Right lung (tissue), 2 donors: ENCODE measurements at regions not wholly inside any gene's neighbourhood (a gene's known extent, or its start where the extent isn't known, plus 50 kb on each side); places are given as distances from the start of the nearest gene placed in this dataset.

Experiments used
- DNase-seq, 2 donors: peaks; one replicate each; pipeline ENCODE4 v3.0.0-alpha.2; 2013

DNA sequence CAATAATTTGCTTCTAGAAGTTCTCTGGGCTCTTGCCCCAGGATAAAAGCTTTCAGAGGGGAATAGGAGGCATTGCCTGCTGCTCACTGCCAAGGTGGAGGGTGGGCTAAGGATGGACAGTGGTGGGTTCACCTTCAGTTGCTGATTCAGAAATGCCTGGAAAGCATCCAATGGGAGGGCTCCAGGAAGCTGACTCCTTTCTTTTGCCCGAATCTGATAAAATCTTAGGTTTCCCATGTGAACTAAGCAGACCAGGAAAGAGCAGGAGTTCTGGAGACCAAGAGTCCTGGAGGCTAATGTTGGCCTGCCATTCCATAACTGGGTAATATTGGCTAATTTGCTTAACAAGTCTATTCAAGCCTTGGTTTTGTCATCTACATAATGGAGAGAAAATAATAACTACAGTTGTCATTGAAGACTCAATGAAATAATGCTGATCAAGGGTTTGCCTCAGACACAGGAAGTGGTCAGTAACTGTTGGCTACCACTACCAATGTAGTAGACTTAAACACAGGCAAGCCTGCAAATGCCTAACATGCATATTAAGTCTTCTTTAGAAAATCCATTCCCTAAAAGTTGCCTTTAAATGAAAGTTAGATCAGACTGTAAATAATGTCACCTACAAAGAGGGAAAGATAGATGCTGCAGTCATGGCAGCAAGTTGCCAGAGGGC, 528.4 kb upstream of the NBEA start:
- DNase-seq = no peak

DNA sequence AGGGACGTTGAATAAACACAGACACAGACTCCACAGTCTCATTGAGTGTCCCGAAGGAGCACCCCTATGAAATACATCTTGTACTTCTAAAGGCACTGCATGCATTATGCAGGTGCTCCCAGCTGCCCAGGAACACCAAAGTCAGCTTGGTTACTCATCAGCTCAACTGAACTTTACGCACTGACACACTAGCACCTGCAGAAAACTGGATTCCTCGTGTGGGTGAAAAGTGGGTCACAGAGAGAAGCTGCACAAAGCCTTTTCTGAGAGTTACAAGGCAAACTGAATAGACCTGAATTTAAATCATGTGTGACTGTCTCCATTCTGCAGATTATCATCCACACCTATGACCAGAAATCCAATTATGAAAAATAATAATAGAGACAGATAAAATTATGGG, 527.5 kb upstream of the NBEA start:
- no peak for DNase-seq

DNA sequence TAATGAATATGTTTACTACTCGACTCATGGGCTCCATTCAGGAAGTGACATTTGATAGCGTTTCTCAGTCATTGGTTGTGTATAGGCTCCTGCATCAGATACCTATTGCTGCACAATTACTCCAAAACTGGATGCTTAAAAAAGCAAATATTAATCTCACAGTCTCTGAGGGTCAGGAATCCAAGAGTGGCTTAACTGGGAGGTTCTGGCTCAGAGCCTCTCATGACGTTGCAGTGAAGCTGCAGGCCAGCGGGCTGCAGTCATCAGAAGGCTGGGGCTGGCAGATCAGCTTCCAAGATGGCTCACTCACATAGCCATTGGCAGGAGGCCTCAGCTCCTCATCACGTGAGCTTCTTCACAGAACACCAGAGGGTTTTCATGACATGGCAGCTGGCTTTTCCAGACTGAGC, 525.1 kb upstream of the NBEA start:
- peak; percentile 20 to 32 for DNase-seq

DNA sequence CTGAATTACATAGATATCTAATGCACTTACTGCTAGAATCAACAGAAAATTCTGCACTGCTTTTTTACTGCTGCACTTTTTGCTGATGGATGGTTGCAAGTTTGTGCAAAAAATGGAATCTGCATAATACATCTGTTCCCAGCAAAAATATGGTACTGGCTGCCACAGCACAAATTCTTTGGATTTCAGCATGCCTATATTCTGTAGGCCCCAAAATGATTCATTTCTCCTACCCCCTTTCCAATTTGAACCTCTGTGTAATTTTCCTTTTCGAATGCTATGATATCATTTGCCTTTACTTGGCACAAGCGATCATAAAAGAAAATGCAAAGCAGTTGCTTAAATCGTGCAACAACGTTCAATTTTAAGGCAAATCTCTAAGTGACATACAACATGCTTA, 524.2 kb upstream of the NBEA start:
- DNase-seq = no peak

DNA sequence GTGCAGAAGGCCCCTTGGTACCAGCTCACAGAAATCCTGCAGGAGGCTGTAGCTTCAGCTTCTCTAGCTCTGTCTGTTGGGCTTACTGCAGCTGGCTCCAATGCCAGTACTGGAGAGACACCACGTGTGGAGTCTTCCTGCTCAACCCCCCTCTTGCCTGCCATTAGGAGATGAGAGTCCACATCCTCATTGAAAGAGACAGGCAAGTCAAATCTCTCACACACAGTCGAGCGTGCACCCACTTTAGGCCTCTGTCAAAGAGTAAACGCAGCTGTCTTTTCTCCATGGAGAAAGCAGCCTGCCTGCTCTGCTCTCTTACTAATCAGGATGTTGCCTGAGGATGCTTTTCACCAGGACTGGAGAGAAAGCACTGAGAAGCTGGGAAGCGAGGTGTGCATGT, 523.0 kb upstream of the NBEA start:
- DNase-seq = peak; percentile 69 to 74

DNA sequence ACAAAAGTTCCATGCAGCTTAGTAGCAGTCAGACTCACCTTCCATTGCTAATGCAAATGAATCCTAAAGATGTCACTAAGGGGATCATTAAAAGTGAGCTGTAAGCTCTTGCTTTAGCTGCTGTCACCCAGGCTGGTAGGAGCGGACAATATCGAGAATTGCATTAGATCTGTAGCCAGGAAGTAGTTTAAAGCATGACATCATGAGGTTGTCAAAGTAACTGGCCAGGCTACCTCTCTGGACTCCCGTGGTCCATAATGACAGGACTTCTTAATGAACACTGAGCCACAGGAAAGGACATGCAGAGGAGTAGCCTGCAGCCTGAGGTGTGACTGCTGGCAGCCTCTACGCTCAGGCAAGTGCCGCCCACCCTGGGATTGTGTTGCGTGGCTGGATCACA, 522.3 kb upstream of the NBEA start:
- no peak for DNase-seq

DNA sequence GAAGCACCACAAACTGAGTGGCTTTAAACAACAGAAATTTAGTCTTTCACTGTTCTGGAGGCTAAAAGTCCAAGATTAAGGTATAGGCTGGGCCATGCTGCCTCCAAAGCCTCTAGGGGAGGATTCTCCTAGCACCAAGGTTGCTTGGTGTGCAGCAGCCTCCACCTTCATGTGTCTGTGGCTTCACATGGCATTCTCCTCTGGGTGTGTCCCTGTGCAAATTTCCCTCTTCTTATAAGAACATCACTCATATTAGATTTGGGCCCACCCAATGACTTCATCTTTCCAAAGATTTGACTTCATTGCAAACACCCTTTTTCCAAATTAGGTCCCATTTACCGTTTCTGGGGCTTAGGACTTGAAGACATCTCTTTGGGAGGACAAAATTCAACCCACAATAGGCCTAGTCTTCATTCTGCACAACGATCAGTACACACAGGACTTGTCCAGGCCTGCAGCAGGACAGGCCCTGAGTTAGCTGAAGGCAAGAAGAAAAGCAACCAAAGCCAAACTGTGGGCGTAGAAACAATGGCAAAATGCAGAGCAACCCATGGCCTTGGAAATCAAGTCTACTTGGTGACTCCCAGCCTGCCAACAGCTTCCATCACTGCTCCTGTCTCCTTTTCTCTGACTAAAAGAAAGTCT, 521.2 kb upstream of the NBEA start:
- no peak for DNase-seq

DNA sequence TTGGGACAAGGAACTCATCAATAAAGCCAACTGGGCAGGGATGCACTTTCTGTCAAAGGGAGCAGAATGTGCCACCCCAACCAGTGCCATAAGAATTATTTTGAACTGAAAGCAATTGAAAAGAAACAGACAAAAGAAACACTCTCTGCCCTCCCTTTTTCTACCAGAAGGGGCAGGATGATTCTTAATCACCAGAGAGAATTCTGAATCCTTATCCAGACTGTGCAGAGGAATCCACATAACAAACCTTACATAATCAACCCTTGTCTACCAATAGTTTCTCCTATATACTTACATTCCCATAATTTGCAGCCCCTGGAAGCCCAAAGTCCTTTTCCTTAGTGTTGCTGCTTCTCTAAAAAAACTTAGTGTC, 520.7 kb upstream of the NBEA start:
- DNase-seq = no peak

DNA sequence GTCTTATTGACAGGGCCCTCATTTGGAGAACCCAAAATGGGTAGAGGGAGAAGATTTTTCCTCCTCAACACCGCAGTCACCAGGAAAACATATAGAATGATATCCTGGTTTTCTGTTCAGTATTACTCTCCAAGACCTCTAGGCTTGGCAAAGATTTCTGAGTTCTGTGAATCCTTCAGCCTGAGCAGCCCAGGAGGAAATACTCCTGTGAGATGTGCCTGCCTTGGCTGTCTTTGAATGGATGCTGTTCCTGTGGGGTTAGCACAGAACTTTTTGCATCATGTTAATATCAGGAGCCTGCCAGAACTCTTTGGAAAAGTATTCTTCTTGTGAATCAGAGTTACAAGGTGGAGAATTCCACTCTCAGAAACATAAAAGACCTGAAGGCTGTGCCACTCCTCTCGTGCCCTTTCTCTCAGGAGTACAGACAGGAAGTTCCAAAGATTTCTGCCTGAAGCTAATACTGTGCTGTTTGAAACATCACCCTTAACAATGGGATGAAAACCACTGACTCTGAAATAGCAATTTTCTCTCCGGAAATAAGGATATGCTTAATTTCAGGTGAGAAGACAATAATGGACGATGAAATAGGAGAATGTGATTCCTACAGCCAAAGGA, 520.1 kb upstream of the NBEA start:
- DNase-seq = no peak

DNA sequence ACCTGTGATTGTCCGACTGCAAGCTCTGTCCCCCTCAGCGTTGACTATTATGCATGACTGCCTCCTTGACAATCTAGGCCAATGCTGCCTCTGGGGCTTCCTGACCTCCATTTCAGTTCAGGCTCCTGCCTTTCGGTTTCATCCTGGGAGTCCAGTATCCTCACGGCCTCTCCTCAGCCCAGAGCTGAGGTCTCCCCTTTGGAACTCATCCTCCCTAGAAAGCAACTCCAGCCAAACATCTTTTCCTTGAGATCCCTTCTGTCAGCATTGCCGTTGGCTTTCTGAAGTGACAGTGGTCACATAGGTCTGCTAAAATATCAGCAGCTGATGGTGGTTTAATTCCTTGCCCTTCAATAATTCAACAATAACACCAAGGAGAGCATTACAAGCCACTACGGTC, 519.1 kb upstream of the NBEA start:
- no peak for DNase-seq

DNA sequence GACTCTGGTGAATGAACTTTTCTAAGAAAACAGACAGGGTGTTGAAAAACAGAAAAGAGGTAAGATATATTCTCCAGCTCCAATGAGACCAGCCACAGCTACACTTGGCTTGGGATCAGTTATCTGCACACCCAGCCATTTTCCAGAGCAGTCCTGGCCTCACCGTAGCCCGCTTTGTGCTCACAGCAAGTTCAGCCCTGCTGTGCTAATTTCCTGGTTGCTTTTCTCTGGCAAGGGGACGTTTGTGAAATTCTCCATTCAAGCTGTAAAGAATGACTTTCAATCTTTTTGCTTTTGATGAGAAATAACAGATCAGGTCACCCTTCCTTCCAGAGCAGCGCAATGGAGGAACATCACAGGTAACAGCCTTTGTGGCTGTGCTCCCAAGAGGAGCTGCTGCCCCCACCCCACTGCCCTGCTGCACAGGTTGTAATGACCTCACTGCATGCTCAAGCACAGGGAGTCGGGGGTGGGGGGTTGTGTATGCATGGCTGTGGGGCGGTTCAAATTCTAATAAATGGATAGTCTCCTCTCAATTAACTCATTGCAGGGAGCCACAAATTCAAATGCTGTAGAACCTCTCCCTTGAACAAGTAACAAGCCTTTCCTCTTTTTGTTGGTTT, 516.6 kb upstream of the NBEA start:
- DNase-seq = no peak

DNA sequence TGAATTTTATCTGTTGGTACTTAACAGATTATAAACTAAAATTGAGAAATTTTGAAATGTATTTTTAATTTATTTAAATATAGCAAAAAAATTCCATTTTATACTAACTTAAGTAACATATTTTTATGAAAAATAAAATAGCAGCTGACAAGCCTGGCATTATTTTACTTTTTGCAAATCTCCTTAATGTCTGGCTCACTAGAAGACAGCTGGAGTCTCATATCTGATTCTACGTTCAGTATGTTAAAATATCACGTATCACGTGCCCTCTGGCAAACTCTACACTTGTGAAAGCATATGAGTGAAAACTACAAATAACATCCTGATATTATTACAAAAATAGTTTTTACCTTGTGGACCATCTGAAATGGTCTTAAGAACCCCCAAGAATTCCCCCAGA, 513.2 kb upstream of the NBEA start:
- DNase-seq = no peak

DNA sequence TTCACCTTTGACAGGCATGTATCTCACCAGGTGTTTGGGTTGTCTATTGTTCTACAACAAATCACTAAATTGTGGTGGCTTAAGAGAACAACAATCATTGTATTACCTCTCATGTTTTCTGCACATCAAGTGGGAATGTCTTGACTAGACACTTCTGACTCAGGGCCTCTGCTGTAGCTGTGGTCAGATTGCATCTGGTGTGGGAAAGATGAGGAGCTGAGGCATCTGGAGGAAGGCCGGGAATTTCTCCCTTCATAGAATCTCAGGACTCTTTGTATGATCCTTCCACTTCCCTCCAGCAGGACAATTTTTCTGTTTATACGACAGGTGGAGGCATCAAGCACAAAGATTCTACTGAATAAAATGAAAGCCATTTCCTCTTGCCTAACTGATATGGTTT, 511.8 kb upstream of the NBEA start:
- DNase-seq = no peak

DNA sequence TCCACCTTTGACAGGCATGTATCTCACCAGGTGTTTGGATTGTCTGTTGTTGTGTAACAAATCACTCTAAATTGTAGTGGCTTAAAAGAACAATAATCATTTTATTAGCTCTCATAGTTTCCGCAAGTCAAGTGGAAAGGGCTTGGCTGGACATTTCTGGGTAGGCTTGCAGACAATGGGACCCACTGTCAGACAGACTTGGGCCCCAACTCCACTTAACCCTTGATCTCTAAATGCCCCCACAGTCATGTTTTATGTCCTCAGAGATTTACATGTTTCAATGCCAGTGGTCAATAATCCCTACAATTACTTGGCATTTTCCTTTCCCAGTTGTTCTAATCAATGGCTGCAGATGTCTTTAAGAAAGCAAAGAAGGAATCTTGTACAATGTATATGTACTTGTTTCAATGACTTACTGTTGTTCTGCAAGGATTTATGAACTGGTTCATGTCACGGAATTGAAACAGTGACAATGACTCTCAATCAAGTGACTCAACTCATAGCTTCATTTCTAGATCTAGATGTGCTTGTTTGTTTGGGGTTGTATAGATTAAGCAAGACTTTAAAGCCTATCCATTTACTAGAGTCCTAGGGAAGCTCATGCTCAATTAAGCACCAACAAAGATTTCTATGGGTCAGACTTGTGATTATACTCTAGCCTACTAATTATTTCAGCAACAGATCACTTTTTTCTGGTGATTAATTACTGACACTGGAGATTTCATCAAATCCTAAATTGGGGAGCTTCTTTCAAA, 510.1 kb upstream of the NBEA start:
- DNase-seq = no peak

DNA sequence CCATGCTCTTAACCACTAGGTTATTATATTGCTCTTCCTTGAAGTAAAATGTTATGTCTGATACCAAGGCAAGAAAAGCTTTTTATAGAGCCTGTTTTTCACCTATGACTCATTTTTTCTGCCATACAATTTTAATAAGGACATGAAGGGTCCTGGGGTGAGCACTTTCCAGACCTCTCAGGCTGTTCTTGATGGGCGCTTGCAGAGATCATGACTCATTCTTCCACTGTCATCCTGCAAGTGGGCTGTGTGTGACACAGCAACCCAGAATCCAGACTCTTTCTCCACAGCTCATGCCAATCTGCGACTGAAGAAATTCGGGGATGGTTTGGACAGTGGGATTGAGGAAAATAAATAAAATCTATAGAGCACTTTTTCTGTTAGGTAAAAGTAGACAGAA, 506.7 kb upstream of the NBEA start:
- no peak for DNase-seq

DNA sequence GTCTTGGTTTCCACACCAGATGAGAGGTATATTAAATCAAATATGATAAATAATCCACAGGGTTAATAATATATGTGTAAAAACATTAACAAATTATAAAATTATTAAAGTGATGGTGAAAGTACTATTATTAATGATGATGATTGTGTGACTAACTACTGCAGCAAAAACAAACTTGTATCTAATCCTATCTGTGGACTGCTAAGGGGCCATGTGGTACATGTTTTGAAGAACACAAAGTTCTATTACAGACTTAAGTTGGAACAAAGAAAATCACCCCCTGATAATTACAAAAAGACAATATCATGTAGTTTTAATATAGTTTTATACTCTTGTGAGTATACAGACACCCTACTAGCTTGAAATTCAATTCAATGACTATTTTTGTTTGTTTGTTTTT, 504.2 kb upstream of the NBEA start:
- DNase-seq = no peak

DNA sequence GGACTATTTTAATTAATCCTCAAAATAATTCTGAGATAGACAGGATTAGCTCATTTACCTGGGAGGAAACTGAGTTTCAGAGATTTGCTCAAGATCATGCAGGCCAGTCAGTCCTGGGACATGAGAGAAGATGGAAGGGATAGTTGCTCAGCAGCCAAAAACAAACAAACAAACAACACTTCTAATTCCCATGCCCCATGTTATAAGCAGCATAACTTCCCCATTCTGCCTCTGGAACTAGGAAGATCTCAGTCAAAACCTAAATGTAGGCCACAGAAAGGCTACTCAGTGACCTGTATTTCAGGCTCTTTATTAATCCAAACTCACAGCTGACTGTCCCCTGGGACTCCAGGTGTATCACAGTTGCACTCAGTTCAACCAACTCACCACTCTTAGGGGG, 489.2 kb upstream of the NBEA start:
- no peak for DNase-seq

DNA sequence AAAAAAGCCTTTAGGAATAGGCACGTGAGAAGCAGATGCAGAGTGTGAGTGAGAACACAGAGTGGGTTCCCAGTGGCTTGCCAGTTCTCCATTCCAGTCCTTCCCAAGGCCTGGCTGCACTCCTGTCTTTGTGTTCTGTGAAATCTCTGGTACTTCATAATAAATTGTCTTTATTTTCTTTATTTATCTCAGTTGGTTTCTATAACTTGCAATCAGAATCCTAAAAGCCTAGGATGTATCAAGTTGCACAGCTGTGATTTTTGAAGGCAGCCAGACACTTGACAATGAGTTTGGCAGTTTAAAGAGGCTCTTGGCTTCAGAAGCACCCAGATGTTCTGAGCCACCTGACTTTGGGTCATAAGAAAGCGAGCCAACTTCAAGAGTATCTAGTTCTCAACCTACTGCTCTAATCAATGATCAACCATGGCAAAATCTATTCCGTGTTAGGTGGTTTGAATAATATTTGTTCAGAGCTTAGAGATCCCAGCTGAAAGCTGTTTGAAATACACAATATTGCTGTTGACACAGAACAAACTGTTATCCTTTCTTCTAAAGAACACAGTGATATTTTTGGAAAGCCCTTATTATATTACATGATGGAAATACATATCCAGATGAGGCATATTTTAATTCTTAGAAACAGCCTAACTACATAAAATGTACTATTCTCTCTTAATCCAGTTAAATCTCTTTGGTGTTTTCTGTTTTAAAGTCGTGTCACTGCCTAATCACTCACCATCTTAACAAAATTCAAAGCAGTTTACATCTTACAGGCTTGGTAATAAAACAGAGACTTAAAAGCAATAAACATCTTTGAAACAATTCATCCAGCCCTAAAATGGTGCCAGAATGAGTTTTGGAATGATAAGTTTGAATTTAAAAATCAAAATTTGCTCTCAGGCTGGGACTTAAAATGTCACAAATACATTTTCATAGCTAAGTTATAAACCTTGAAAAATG, 483.0 kb upstream of the NBEA start:
- peak; percentile 23 to 30 for DNase-seq

DNA sequence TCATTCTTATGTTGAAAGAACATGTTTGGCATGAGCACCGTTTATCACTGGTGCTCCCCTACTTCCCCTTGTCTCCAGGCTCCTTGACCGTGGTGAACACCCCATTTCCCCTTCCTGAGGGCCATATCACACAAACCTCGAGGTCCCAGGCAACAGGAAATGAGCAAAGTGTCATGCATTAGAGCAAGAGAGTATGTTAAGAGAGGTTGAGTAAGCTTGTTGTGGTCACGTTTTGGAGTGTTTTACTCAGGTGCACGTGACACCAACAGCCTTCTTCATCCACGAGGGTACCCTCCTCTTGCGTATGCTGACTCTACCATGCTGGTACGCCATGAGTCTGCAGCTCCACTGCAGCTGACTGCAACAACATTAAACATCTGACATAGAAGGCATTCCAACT, 482.2 kb upstream of the NBEA start:
- DNase-seq = no peak

DNA sequence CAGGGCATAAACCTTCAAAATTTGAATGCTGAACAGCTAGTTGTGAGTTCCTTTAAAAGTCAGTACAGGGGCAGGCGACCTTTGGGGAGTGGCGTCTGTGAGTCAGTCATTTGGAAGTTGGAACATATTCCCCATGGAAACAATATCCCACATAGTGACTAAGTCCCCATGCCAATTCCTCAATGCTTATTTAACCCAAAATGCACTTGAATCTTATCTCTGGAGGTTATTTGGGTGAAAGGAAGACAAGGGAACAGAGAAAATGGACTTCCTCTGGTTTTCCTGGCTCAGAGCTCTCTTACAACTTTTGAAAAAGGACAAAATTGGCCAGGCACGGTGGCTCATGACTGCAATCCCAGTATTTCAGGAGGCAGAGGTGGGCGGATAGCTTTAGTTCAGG, 479.2 kb upstream of the NBEA start:
- no peak for DNase-seq

DNA sequence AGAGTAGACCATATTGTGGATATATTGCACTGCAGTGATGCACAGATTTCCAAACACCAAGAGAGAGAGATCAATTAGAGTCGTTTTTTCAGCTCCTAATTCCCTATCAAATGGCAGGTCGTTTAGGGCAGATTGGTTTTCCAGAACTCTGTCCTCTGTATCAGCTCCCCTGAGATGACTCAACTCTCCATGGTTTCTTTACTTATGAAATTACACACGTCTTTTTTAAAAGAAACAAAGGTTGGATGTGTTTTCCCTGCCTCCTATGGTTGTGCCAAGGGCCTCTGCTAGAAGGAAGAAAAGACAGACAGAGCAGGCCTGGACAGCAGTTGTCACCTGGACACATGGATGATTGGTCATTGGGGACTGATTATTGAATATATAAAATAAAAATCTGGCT, 478.1 kb upstream of the NBEA start:
- DNase-seq = no peak
